Stomach (tissue), 8 donors: ENCODE measurements at regions not wholly inside any gene's neighbourhood (a gene's known extent, or its start where the extent isn't known, plus 50 kb on each side); places are given as distances from the start of the nearest gene placed in this dataset.

ENCODE experiments used
- DNase-seq, 2 donors: peaks; one replicate each; pipeline versions ENCODE4 v3.0.0 to v3.0.0-alpha.2; 2013 to 2019
- H3K27ac ChIP-seq, 5 donors: fragments of 200-600 bp in 4 of 5; sonication (generic) in 4 of 5; one replicate each; pipeline ENCODE4 v1.5.1; 2013 to 2019; ENCODE audit warnings: mild to moderate bottlenecking in 1 of 5, moderate library complexity in 1 of 5
- H3K27me3 ChIP-seq, 3 donors: fragments of 200-600 bp; sonication (generic); one replicate each; pipeline ENCODE4 v1.5.1; 2017 to 2019; ENCODE audit warnings: mixed run types in 1 of 3
- H3K36me3 ChIP-seq, 4 donors: fragments of 200-600 bp; sonication (generic); 1 replicate in 3 of 4; 2 replicates in 1 of 4; pipeline ENCODE4 v1.5.1; 2016 to 2019
- H3K4me1 ChIP-seq, 4 donors: fragments of 200-600 bp; sonication (generic); one replicate each; pipeline ENCODE4 v1.5.1; 2016 to 2019
- H3K4me3 ChIP-seq, 4 donors: fragments of 200-600 bp; sonication (generic) in 3 of 4; one replicate each; pipeline ENCODE4 v1.5.1; 2016 to 2019; ENCODE audit warnings: mild to moderate bottlenecking in 1 of 4
- H3K9me3 ChIP-seq, 4 donors: fragments of 200-600 bp; sonication (generic); one replicate each; pipeline ENCODE4 v1.5.1; 2016 to 2019
- EP300 ChIP-seq: sonication (generic); formaldehyde crosslinking; IDR thresholded peaks from one replicate; pipeline ENCODE4 v1.6.1; 2017; ENCODE audit warnings: antibody characterized with exemption
- POLR2A ChIP-seq, 4 donors: fragments of 450-650 bp; IDR thresholded peaks; one replicate each; pipeline ENCODE4 v1.6.1; 2016; ENCODE audit warnings: antibody characterized with exemption in 4 of 4, control low read depth in 2 of 4, mild to moderate bottlenecking in 1 of 4, moderate library complexity in 1 of 4
- POLR2AphosphoS5 ChIP-seq, 3 donors: sonication (generic); formaldehyde crosslinking; IDR thresholded peaks; one replicate each; pipeline ENCODE4 v1.6.1; 2016; ENCODE audit warnings: antibody characterized with exemption in 3 of 3
- WGBS, 5 donors: extraction: QIAGEN DNeasy Blood & Tissue Kit in 3 of 5; methylation state at CpG; one replicate each; pipeline versions ENCODE4 v1.1.5 to v1.1.7; 2013 to 2018; 5-methylcytosine and 5-hydroxymethylcytosine counted together
- intact Hi-C: fragments of 100-400 bp; cut with DNase I; formaldehyde crosslinking; loops from one replicate; pipeline ENCODE4 v1.15.1; 2023; ENCODE audit warnings: low total_unique reads
- TF ChIP-seq, protein P1 (sequence below), 7 experiments: fragments of 450-650 bp in 4 of 7; fragments of 200-600 bp in 3 of 7; sonication (generic) in 3 of 7; IDR thresholded peaks; one replicate each; pipeline ENCODE4 v1.5.1; 2016 to 2019; ENCODE audit warnings: antibody characterized with exemption in 7 of 7, control low read depth in 2 of 7, mild to moderate bottlenecking in 1 of 7
- donor health status: healthy with polysubstance abuse.
- donor health status: Bipolar disorder and iron deficiency.
- donor health status: healthy.

DNA sequence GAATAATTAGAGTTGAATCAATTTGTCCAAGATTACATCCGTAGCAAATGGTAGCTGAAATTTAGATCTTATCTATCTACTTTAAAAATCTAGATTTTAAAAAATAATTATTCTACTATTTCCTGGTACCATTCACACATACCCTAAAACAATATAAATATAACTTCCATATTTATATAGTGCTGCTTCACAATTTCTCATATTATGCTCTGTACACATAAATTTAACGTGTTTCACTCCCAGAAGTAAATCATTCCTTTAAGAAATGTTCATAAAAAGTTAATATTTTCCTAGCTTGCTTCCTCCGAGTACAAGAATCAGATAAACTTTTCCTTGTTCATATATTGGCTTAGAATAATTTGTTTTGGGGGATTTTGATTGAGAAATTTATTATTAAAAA, 857.0 kb upstream of the SPRY2 start:
- TF ChIP-seq POLR2A (IDR thresholded peaks at IDR 0.05) = no peak
- no peak for TF ChIP-seq POLR2AphosphoS5 (IDR thresholded peaks at IDR 0.05)
- TF ChIP-seq, protein P1, sequence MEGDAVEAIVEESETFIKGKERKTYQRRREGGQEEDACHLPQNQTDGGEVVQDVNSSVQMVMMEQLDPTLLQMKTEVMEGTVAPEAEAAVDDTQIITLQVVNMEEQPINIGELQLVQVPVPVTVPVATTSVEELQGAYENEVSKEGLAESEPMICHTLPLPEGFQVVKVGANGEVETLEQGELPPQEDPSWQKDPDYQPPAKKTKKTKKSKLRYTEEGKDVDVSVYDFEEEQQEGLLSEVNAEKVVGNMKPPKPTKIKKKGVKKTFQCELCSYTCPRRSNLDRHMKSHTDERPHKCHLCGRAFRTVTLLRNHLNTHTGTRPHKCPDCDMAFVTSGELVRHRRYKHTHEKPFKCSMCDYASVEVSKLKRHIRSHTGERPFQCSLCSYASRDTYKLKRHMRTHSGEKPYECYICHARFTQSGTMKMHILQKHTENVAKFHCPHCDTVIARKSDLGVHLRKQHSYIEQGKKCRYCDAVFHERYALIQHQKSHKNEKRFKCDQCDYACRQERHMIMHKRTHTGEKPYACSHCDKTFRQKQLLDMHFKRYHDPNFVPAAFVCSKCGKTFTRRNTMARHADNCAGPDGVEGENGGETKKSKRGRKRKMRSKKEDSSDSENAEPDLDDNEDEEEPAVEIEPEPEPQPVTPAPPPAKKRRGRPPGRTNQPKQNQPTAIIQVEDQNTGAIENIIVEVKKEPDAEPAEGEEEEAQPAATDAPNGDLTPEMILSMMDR (IDR thresholded peaks at IDR 0.05) = no peak
- no peak for TF ChIP-seq EP300
- intact Hi-C loops = no loop called here
- Histone ChIP-seq H3K4me3 (no peak overlapping the region), H3K27me3 (no peaks in the 10 kb centered on the region), H3K4me1 (peaks cover 0 to 6% (median 0%) of the 10 kb centered on the region in 4 donors), H3K9me3 (peaks cover 0 to 10% (median 5%) of the 10 kb centered on the region in 4 donors), H3K36me3 (no peaks in the 10 kb centered on the region), H3K27ac (no peak overlapping the region)
- no peak for DNase-seq
- 22 to 48% (median 33%) methylated on average over 3 of the region's 3 CpGs for WGBS, 5 donors

DNA sequence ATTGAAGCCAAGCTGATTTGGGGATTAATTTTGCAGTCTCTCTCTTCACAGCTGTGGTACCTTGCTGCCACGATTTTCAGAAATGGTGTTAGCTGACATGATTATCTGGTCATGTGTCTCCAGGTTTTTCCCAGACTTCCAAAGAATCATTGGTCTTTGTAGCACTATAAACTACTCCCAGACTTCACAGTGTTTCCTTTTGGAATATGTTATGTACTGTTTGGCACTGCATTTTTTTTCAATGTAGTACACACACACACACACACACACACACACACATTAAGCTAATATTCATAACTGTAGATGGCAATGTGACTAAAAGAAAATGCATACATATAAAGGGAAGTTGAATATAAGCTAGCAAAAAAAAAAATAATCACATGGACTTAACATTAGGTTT, 856.6 kb upstream of the SPRY2 start:
- Histone ChIP-seq H3K4me3 (no peak overlapping the region), H3K9me3 (peaks cover 0 to 10% (median 5%) of the 10 kb centered on the region in 4 donors), H3K27me3 (no peaks in the 10 kb centered on the region), H3K27ac (no peak overlapping the region), H3K4me1 (peaks cover 0 to 6% (median 0%) of the 10 kb centered on the region in 4 donors), H3K36me3 (no peaks in the 10 kb centered on the region)
- intact Hi-C loops = no loop called here
- WGBS, 5 donors = 48 to 77% (median 55%) methylated on average over 1 of the region's 1 CpG
- DNase-seq = no peak
- TF ChIP-seq POLR2AphosphoS5 (IDR thresholded peaks at IDR 0.05) (no peak), EP300 (no peak), POLR2A (IDR thresholded peaks at IDR 0.05) (no peak)
- TF ChIP-seq, protein P1 (IDR thresholded peaks at IDR 0.05) = no peak

DNA sequence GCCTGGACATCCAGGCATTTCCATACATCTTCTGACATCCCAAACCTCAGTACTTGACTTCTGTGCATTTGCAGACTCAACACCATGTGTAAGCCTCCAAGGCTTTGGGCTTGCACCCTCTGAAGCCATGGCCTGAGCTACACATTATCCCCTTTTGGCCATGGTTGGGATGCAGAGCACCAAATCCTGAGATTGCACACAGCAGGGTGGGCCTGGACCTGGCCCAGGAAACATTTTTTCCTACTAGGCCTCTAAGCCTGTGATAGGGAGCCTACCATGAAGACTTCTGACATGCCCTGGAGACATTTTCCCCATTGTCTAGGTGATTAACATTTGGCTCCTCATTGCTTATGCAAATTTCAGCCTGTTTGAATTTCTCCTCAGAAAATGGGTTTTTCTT, 853.4 kb upstream of the SPRY2 start:
- no peak overlapping the region for H3K4me3 ChIP-seq

DNA sequence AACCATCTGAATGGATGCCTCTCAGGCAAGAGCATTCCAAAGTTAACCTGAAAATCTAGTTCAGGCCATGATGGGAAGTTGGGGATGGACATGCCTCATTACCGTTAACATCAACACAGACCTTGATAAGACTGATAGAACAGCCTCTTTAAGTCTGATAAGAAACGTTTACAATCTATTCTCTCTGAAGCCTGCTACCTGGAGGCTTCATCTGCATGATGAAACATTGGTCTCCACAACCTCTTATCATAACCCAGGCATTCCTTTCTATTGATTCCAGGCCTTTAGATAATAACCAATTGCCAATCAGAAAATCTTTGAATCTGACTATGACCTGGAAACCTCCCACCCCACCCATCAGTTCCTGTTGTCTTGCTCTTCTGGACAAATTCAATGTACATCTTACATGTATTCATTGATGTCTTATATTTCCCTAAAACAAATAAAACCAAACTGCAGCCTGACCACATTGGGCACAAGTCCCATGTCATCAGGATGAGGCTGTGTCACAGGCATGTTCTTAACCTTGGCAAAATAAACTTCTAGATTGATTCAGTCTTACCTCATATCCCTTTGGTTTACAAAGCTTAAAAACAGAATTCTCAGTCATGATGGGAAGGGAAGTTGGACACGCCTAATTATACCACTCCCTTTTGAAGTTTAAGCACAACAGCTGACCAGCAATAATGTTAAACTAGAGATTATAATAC, 843.8 kb upstream of the SPRY2 start:
- Histone ChIP-seq H3K27ac (no peak overlapping the region), H3K27me3 (no peaks in the 10 kb centered on the region), H3K4me1 (no peaks in the 10 kb centered on the region), H3K4me3 (no peak overlapping the region), H3K36me3 (no peaks in the 10 kb centered on the region), H3K9me3 (no peaks in the 10 kb centered on the region)
- 52 to 58% (median 56%) methylated on average over 3 of the region's 3 CpGs for whole genome bisulfite sequencing, 5 donors
- TF ChIP-seq POLR2AphosphoS5 (IDR thresholded peaks at IDR 0.05) = no peak
- TF ChIP-seq EP300 = no peak
- TF ChIP-seq POLR2A (IDR thresholded peaks at IDR 0.05) = no peak
- TF ChIP-seq, protein P1 (IDR thresholded peaks at IDR 0.05) = no peak
- intact Hi-C loops = no loop called here
- DNase-seq = no peak

More for the DNA sequence above, 853.4 kb upstream of the SPRY2 start:
- TF ChIP-seq, protein P1 (IDR thresholded peaks at IDR 0.05) = no peak
- TF ChIP-seq POLR2A (IDR thresholded peaks at IDR 0.05) (no peak), EP300 (no peak), POLR2AphosphoS5 (IDR thresholded peaks at IDR 0.05) (no peak)
- Histone ChIP-seq H3K27me3 (no peaks in the 10 kb centered on the region), H3K4me1 (no peaks in the 10 kb centered on the region), H3K27ac (no peak overlapping the region), H3K36me3 (no peaks in the 10 kb centered on the region), H3K9me3 (peaks cover 0 to 10% (median 5%) of the 10 kb centered on the region in 4 donors)
- intact Hi-C loops = no loop called here
- no peak for DNase-seq
